PC-3 (cell line): ENCODE measurements at regions not wholly inside any gene's neighbourhood (a gene's known extent, or its start where the extent isn't known, plus 50 kb on each side); places are given as distances from the start of the nearest gene placed in this dataset.

Experiments
- ATAC-seq: fragments of 200-7000 bp; cut with Tn5 transposase; 2 replicates; pipeline ENCODE4 v1.9.1; 2020; ENCODE audit warnings: mild to moderate bottlenecking, moderate library complexity
- BruUV-seq: library from RNA; stranded (reverse); fragments of 400-500 nt; replicated peaks from 2 replicates; lab custom pipeline; 2021; lab: Mats Ljungman, UMichigan
- CTCF ChIA-PET: fragments of 300-600 bp; sonication (Branson Sonifier 250); formaldehyde crosslinking; loops from one replicate; lab custom pipeline; 2022; ENCODE audit warnings: antibody characterized with exemption; lab: Charles Lee
- POLR2A ChIA-PET: fragments of 300-600 bp; sonication (Branson Sonifier 250); formaldehyde crosslinking; loops from one replicate; lab custom pipeline; 2022; ENCODE audit warnings: antibody characterized with exemption; ENCODE audit not compliant: unreplicated experiment; lab: Charles Lee
- DNase-seq: peaks from one replicate; pipeline ENCODE4 v3.0.0-alpha.2; 2015
- H2AFZ ChIP-seq: fragments of 300-600 bp; sonication (generic); 2 replicates; pipeline ENCODE4 v1.6.0; 2016; ENCODE audit warnings: antibody characterized with exemption, low read length
- H3F3A ChIP-seq: fragments of 300-600 bp; sonication (generic); one replicate; pipeline ENCODE4 v1.6.0; 2017; ENCODE audit warnings: antibody characterized with exemption, low read length, control low read depth, mild to moderate bottlenecking; ENCODE audit not compliant: unreplicated experiment
- H3K27ac ChIP-seq: fragments of 300-600 bp; sonication (generic); 2 replicates; pipeline ENCODE4 v1.5.1; 2016; ENCODE audit warnings: mild to moderate bottlenecking, low read length
- H3K27me3 ChIP-seq: fragments of 300-600 bp; sonication (generic); 2 replicates; pipeline ENCODE4 v1.6.1; 2016; ENCODE audit warnings: low read length, mixed read lengths
- H3K36me3 ChIP-seq: fragments of 300-600 bp; sonication (generic); 2 replicates; pipeline ENCODE4 v1.6.1; 2016; ENCODE audit warnings: low read depth, mixed run types, low read length, mixed read lengths
- H3K4me1 ChIP-seq: fragments of 300-600 bp; sonication (generic); 2 replicates; pipeline ENCODE4 v1.5.1; 2016; ENCODE audit warnings: low read length; ENCODE audit not compliant: insufficient read depth
- H3K4me2 ChIP-seq: fragments of 300-600 bp; sonication (generic); 2 replicates; pipeline ENCODE4 v1.6.0; 2016; ENCODE audit warnings: low read length
- H3K4me3 ChIP-seq: fragments of 300-600 bp; sonication (generic); 2 replicates; pipeline ENCODE4 v1.5.1; 2016; ENCODE audit warnings: mild to moderate bottlenecking, low read length, mixed read lengths
- H3K79me2 ChIP-seq: fragments of 300-600 bp; sonication (generic); 2 replicates; pipeline ENCODE4 v1.6.1; 2017; ENCODE audit warnings: low read length, mixed read lengths
- H3K9ac ChIP-seq: fragments of 300-600 bp; sonication (generic); 2 replicates; pipeline ENCODE4 v1.6.0; 2016; ENCODE audit warnings: mild to moderate bottlenecking, low read length
- H3K9me2 ChIP-seq: fragments of 300-600 bp; sonication (generic); replicated peaks from 2 replicates; pipeline ENCODE4 v1.6.1; 2016; ENCODE audit warnings: mixed run types, low read length, mixed read lengths
- H3K9me3 ChIP-seq: fragments of 300-600 bp; sonication (generic); 2 replicates; pipeline ENCODE4 v1.6.1; 2016; ENCODE audit warnings: low read length, mixed read lengths
- H4K20me1 ChIP-seq: fragments of 300-600 bp; sonication (generic); 2 replicates; pipeline ENCODE4 v1.6.1; 2016; ENCODE audit warnings: low read length, mixed read lengths
- EZH2 ChIP-seq: fragments of 300-600 bp; sonication (generic); IDR thresholded peaks from one replicate; pipeline ENCODE4 v1.6.1; 2017; ENCODE audit warnings: antibody characterized with exemption, mild to moderate bottlenecking, low read length; ENCODE audit not compliant: unreplicated experiment
- EZH2phosphoT487 ChIP-seq: fragments of 300-600 bp; sonication (generic); IDR thresholded peaks from 2 replicates; pipeline ENCODE4 v1.6.1; 2018; ENCODE audit warnings: mild to moderate bottlenecking, antibody characterized with exemption, low read length, borderline replicate concordance
- intact Hi-C: fragments of 100-400 bp; cut with micrococcal nuclease; formaldehyde crosslinking; loops from 2 replicates; pipeline ENCODE4 v1.9.0; 2023
- TF ChIP-seq, protein P1 (sequence below): fragments of 300-600 bp; sonication (generic); conservative IDR thresholded peaks from 2 replicates; pipeline ENCODE4 v1.5.1; 2017; ENCODE audit warnings: antibody characterized with exemption, low read depth, mild to moderate bottlenecking, low read length

DNA sequence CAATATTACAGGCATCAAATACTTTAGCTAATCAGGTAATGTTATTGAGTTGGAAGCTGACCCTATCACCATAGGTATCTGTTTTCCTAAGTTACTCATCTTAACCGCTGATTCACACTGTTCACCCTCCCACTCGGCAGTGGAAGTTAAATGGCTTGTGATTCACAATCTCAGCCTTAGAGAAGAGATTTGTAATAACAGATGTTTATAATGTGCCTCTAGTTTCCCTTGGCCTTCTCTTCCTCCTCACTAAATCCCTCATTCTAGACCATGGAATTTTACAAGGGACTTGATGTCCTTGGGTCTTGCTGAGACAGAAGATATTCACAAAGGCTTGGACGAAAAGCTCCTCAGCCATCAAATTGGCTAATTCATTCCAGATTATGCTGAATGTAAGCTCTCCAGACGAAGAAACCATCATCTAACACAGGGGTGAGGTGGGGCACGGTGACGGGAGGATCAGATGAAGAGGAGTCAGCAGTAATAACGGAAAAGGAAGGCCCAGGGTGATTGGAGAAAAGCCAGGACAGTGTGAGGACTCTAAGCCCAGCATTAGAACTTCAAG lies 931.7 kb downstream of the MCTP2 start:
- ChIA-PET CTCF (no interaction called here), POLR2A (no interaction called here)
- intact Hi-C loops = no loop called here
- H4K20me1 ChIP-seq = no peaks in the 10 kb centered on the region
- ATAC-seq = no peak
- no peak overlapping the region for H3K4me3 ChIP-seq
- H3F3A ChIP-seq = no peaks in the 10 kb centered on the region
- H3K9me2 ChIP-seq = no peaks in the 10 kb centered on the region
- no TSS peak for BruUV-seq
- 0 out of 2 replicates have a peak overlapping the region, but pooled peaks have one; percentile 4 for H2AFZ ChIP-seq
- H3K36me3 ChIP-seq = no peaks in the 10 kb centered on the region
- H3K9ac ChIP-seq = no peak overlapping the region
- TF ChIP-seq, protein P1, sequence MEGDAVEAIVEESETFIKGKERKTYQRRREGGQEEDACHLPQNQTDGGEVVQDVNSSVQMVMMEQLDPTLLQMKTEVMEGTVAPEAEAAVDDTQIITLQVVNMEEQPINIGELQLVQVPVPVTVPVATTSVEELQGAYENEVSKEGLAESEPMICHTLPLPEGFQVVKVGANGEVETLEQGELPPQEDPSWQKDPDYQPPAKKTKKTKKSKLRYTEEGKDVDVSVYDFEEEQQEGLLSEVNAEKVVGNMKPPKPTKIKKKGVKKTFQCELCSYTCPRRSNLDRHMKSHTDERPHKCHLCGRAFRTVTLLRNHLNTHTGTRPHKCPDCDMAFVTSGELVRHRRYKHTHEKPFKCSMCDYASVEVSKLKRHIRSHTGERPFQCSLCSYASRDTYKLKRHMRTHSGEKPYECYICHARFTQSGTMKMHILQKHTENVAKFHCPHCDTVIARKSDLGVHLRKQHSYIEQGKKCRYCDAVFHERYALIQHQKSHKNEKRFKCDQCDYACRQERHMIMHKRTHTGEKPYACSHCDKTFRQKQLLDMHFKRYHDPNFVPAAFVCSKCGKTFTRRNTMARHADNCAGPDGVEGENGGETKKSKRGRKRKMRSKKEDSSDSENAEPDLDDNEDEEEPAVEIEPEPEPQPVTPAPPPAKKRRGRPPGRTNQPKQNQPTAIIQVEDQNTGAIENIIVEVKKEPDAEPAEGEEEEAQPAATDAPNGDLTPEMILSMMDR = no peak
- TF ChIP-seq EZH2 (no peak), EZH2phosphoT487 (no peak)
- H3K79me2 ChIP-seq = no peaks in the 10 kb centered on the region
- DNase-seq = peak; percentile 74
- peak overlapping the region; percentile 50 for H3K4me2 ChIP-seq
- peaks cover 12% of the 10 kb centered on the region for H3K4me1 ChIP-seq
- no peaks in the 10 kb centered on the region for H3K27me3 ChIP-seq
- no peaks in the 10 kb centered on the region for H3K9me3 ChIP-seq
- peak overlapping the region; percentile 31 for H3K27ac ChIP-seq

GRCh38 chr15:95168152-95168551 lies 936.8 kb downstream of the MCTP2 start:
- Histone ChIP-seq H4K20me1 (no peaks in the 10 kb centered on the region), H3K9ac (no peak overlapping the region), H3K79me2 (no peaks in the 10 kb centered on the region), H3K9me2 (no peaks in the 10 kb centered on the region), H3K9me3 (no peaks in the 10 kb centered on the region), H3K4me2 (no peak overlapping the region), H3K4me3 (no peak overlapping the region), H2AFZ (no peak overlapping the region), H3F3A (no peaks in the 10 kb centered on the region), H3K36me3 (no peaks in the 10 kb centered on the region), H3K27me3 (no peaks in the 10 kb centered on the region), H3K4me1 (peaks cover 4% of the 10 kb centered on the region), H3K27ac (no peak overlapping the region)
- ATAC-seq (no peak), DNase-seq (no peak)
- BruUV-seq = no TSS peak
- CTCF ChIA-PET = no interaction called here
- TF ChIP-seq EZH2 (no peak), EZH2phosphoT487 (no peak)
- POLR2A ChIA-PET = no interaction called here
- intact Hi-C loops = no loop called here

GRCh38 chr15:95168951-95169431 lies 937.6 kb downstream of the MCTP2 start:
- BruUV-seq = no TSS peak
- no peaks in the 10 kb centered on the region for H3K79me2 ChIP-seq
- ChIA-PET POLR2A (no interaction called here), CTCF (no interaction called here)
- no peak overlapping the region for H3K4me2 ChIP-seq
- H3K4me1 ChIP-seq = no peaks in the 10 kb centered on the region
- no peak overlapping the region for H3K4me3 ChIP-seq
- no peaks in the 10 kb centered on the region for H3F3A ChIP-seq
- H3K9ac ChIP-seq = no peak overlapping the region
- H3K9me2 ChIP-seq = no peaks in the 10 kb centered on the region
- intact Hi-C loops = no loop called here
- H3K27ac ChIP-seq = no peak overlapping the region
- H4K20me1 ChIP-seq = no peaks in the 10 kb centered on the region
- H3K36me3 ChIP-seq = no peaks in the 10 kb centered on the region
- no peak overlapping the region for H2AFZ ChIP-seq
- no peaks in the 10 kb centered on the region for H3K9me3 ChIP-seq
- TF ChIP-seq EZH2 = no peak
- TF ChIP-seq EZH2phosphoT487 = no peak
- TF ChIP-seq, protein P1 = no peak
- DNase-seq = no peak
- no peaks in the 10 kb centered on the region for H3K27me3 ChIP-seq
- ATAC-seq = no peak
